ENCODE measurements at regions not wholly inside any gene's neighbourhood (a gene's known extent, or its start where the extent isn't known, plus 50 kb on each side); places are given as distances from the start of the nearest gene placed in this dataset.
"Not testable (repeated sequence)": the region's sequence is repeated elsewhere in the genome, so short reads cannot be mapped to it uniquely, and the experiment has no call there.

- Mint-ChIP-seq H3K4me1 (ENCODE audit: low read depth) (peaks cover 74% of the 10 kb centered on the region), H3K27me3 (ENCODE audit: low read depth) (peaks cover 8% of the 10 kb centered on the region), H3K9me3 (peaks cover 0 to 3% of the 10 kb centered on the region in 2 donors), H3K4me3 (no peak overlapping the region), H3K36me3 (ENCODE audit: insufficient read depth in 2 of 2) (peaks cover 4% of the 10 kb centered on the region in 2 donors), H3K27ac (no peak overlapping the region)
- ATAC-seq (replicated peaks in 1 of 2) (peak; percentile 36 to 43), DNase-seq (no peak)
Observed at GRCh38 chr4:38323141-38323641, 340.8 kb upstream of the KLF3 start.

- Mint-ChIP-seq H3K36me3 (ENCODE audit: insufficient read depth in 2 of 2) (peaks cover 4% of the 10 kb centered on the region in 2 donors), H3K27ac (no peak overlapping the region), H3K27me3 (ENCODE audit: low read depth) (peaks cover 8% of the 10 kb centered on the region), H3K4me3 (no peak overlapping the region), H3K9me3 (peaks cover 0 to 3% of the 10 kb centered on the region in 2 donors), H3K4me1 (ENCODE audit: low read depth) (peaks cover 71% of the 10 kb centered on the region)
- no peak for DNase-seq
- no peak for ATAC-seq (replicated peaks in 1 of 2)
Observed at GRCh38 chr4:38324861-38325628, 339.0 kb upstream of the KLF3 start.

DNA sequence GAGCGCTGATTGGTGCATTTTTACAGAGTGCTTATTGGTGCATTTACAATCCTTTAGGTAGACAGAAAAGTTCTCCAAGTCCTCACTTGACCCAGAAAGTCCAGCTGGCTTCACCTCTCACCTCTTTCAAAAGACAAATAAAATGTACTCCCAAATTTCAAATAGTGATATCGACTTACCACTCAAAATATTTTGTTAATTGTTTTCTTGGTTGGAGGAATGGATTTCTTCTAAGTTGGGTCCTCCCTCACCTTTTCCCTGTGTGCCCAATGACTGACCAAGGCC is 338.4 kb upstream of the KLF3 start:
- H3K4me3 Mint-ChIP-seq = no peak overlapping the region
- no peak for ATAC-seq (replicated peaks in 1 of 2)
- peaks cover 0 to 3% of the 10 kb centered on the region in 2 donors for H3K9me3 Mint-ChIP-seq
- H3K4me1 Mint-ChIP-seq (ENCODE audit: low read depth) = peaks cover 67% of the 10 kb centered on the region
- no peak for DNase-seq
- H3K27ac Mint-ChIP-seq = no peak overlapping the region
- peaks cover 4% of the 10 kb centered on the region in 2 donors for H3K36me3 Mint-ChIP-seq (ENCODE audit: insufficient read depth in 2 of 2)
- peaks cover 8% of the 10 kb centered on the region for H3K27me3 Mint-ChIP-seq (ENCODE audit: low read depth)

- H3K4me1 Mint-ChIP-seq (ENCODE audit: low read depth) = peaks cover 67% of the 10 kb centered on the region
- H3K36me3 Mint-ChIP-seq (ENCODE audit: insufficient read depth in 2 of 2) = peaks cover 4% of the 10 kb centered on the region in 2 donors
- no peak overlapping the region for H3K4me3 Mint-ChIP-seq
- no peak for ATAC-seq (replicated peaks in 1 of 2)
- no peak for DNase-seq
- H3K9me3 Mint-ChIP-seq = peaks cover 0 to 3% of the 10 kb centered on the region in 2 donors
- H3K27me3 Mint-ChIP-seq (ENCODE audit: low read depth) = peaks cover 8% of the 10 kb centered on the region
- H3K27ac Mint-ChIP-seq = no peak overlapping the region
Observed at GRCh38 chr4:38326499-38326898, 337.5 kb upstream of the KLF3 start.

DNA sequence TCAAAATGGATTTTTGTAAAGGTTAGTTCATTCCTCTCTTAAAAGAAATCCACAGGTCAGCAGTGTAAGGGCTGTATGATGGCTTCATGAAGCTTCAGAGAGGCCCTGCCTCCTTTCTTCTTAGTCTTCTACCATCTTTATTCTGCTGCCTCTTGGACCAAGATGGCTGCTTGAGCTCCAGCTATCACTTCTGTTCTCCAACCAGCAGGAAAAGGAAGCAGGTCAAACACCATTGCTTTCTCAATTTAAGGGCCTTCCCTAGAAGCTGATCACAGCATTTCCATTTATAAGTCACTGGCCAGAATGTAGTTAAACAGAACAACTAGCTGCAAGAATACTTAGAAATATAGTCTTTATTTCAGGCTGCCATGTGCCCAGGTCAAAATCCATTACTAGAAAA is 336.8 kb upstream of the KLF3 start:
- peaks cover 64% of the 10 kb centered on the region for H3K4me1 Mint-ChIP-seq (ENCODE audit: low read depth)
- H3K9me3 Mint-ChIP-seq = peaks cover 0 to 3% of the 10 kb centered on the region in 2 donors
- DNase-seq = no peak
- no peak overlapping the region for H3K27ac Mint-ChIP-seq
- H3K4me3 Mint-ChIP-seq = no peak overlapping the region
- peaks cover 2% of the 10 kb centered on the region for H3K27me3 Mint-ChIP-seq (ENCODE audit: low read depth)
- ATAC-seq (replicated peaks in 1 of 2) = no peak
- peaks cover 4% of the 10 kb centered on the region in 2 donors for H3K36me3 Mint-ChIP-seq (ENCODE audit: insufficient read depth in 2 of 2)

DNA sequence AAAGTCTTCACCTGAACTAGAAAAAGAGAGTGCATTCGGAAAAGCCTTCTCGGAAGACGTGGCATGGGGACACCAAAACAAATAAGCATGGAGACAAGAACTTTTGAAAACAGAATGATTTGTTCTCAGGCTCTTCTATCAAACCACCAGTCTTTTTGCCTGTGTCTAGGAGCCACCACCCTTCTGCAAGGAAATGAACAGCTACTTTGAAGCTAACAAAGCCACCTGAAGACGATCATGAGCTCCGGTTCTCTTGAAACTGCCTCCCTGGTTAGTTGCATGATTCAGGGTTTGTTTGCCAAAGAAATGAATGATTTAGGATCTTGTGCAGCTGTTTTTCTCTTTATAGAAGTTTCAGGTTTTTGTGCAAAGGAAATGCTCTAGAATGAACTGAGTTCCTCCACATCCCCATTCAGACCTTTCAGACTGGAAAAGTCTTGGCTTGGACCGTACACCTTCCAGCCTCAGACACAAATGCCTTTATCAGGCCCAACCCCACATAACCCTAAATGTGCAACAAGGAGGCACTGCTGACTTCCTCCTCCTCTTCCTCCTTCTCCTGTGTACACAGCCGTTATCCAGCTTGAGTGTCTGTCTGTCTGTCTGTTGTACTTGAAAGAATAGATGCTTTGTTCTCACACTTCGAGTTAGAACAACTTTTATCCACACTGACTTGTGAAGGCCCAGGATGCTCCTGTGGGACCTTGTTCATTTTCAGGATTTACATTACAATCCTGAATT is 334.8 kb upstream of the KLF3 start:
- ATAC-seq (replicated peaks in 1 of 2) (peak; percentile 51 to 67), DNase-seq (no peak)
- H3K27ac Mint-ChIP-seq = no peak overlapping the region
- peaks cover 56% of the 10 kb centered on the region for H3K4me1 Mint-ChIP-seq (ENCODE audit: low read depth)
- H3K36me3 Mint-ChIP-seq (ENCODE audit: insufficient read depth in 2 of 2) = peaks cover 4% of the 10 kb centered on the region in 2 donors
- peak overlapping the region; percentile 33 to 41 for H3K4me3 Mint-ChIP-seq
- H3K9me3 Mint-ChIP-seq = peaks cover 0 to 3% of the 10 kb centered on the region in 2 donors
- H3K27me3 Mint-ChIP-seq (ENCODE audit: low read depth) = peaks cover 9% of the 10 kb centered on the region

DNA sequence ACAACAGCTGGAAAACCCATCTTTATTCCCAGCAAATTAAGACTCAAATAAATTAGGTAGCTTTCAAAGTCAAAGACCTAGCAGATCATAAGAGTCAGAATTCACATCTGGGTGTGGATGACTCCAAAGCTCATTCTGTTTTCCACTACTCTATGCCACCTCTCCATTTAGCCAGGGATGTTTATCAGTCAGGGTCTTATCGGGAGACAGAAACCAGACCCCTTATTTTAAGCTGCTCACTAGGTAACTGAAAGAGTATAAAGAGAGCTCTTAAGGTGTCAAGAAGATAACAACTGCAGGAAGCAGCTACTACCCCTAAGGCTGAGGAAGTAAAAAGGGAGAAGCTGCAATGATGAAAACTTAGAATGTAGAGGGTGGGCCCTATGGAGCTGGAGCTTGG is 333.7 kb upstream of the KLF3 start:
- Mint-ChIP-seq H3K27ac (no peak overlapping the region), H3K4me1 (ENCODE audit: low read depth) (peaks cover 66% of the 10 kb centered on the region), H3K27me3 (ENCODE audit: low read depth) (peaks cover 9% of the 10 kb centered on the region), H3K4me3 (no peak overlapping the region), H3K36me3 (ENCODE audit: insufficient read depth in 2 of 2) (peaks cover 2 to 4% of the 10 kb centered on the region in 2 donors), H3K9me3 (no peaks in the 10 kb centered on the region)
- ATAC-seq (replicated peaks in 1 of 2) = no peak
- DNase-seq = no peak

GRCh38 chr4:38330936-38331335 is 333.1 kb upstream of the KLF3 start:
- peaks cover 69% of the 10 kb centered on the region for H3K4me1 Mint-ChIP-seq (ENCODE audit: low read depth)
- H3K36me3 Mint-ChIP-seq (ENCODE audit: insufficient read depth in 2 of 2) = peaks cover 2 to 6% of the 10 kb centered on the region in 2 donors
- no peaks in the 10 kb centered on the region for H3K9me3 Mint-ChIP-seq
- no peak overlapping the region for H3K27ac Mint-ChIP-seq
- no peak overlapping the region for H3K4me3 Mint-ChIP-seq
- H3K27me3 Mint-ChIP-seq (ENCODE audit: low read depth) = peaks cover 9% of the 10 kb centered on the region
- ATAC-seq (replicated peaks in 1 of 2) (no peak), DNase-seq (no peak)

DNA sequence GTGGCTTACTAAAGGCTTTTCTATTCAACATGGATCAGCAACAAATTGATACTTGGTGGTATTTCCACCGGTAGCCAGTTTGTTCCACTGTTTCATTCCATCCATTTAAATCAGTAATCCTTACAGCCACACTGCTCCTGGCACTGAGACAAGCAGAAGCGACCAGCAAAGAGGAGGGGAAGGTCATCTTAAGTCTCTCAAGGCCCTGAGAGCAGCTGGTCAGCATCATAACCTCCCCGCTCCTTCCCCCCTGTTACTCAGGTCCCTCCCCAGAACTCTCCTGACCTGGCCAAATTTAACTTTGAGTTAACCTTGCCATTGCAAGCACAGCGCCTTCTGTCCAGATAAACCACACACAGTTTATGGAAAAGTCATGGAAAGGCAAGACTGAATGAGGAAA is 331.3 kb upstream of the KLF3 start:
- Mint-ChIP-seq H3K4me3 (no peak overlapping the region), H3K9me3 (peaks cover 0 to 1% of the 10 kb centered on the region in 2 donors), H3K27ac (no peak overlapping the region), H3K36me3 (ENCODE audit: insufficient read depth in 2 of 2) (peaks cover 2 to 9% of the 10 kb centered on the region in 2 donors), H3K27me3 (ENCODE audit: low read depth) (peaks cover 9% of the 10 kb centered on the region), H3K4me1 (ENCODE audit: low read depth) (peaks cover 63% of the 10 kb centered on the region)
- DNase-seq (no peak), ATAC-seq (replicated peaks in 1 of 2) (no peak)

DNA sequence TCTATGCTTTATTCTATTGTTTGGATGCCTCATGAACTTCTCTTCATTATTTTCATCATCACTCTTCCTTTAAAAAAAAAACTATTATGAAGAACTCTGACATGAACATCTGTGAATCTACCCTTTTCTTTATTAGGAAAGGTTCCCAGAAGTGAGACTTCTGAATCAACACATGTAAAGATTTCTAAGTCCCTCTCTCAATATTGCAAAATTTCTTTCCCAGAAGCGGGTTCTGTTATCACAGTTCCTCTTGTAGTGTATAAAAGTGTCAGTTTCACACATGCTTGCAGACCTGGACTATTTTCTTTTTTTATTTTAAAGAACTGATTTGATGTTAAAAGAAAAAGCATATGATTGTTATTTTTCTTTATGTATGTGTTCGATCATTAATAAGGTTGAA is 330.8 kb upstream of the KLF3 start:
- peaks cover 58% of the 10 kb centered on the region for H3K4me1 Mint-ChIP-seq (ENCODE audit: low read depth)

DNA sequence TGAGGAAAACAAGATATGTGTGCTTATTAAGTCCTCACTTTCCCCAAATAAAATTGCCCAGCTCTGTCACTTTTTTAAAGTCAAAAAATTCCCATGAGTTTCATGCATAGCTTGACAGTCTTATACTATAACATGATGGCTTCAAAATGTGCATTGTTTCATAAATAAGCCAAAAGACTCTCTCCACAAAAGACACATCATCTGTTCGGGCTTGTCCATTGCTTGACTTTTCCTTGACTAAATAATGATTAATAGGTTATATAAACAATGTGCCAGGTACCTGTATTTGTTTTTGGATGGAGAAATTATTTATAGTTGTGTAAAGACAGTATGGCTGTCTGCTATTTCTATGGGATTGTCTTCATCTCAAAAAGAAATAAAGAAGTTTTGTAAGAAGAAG is 329.2 kb upstream of the KLF3 start:
- Mint-ChIP-seq H3K36me3 (ENCODE audit: insufficient read depth in 2 of 2) (peaks cover 15 to 26% of the 10 kb centered on the region in 2 donors), H3K4me3 (peak overlapping the region; percentile 31 to 67), H3K27ac (peak overlapping the region; percentile 40), H3K4me1 (ENCODE audit: low read depth) (peaks cover 42% of the 10 kb centered on the region), H3K9me3 (peaks cover 11 to 16% of the 10 kb centered on the region in 2 donors), H3K27me3 (ENCODE audit: low read depth) (peaks cover 9% of the 10 kb centered on the region)
- no peak for ATAC-seq (replicated peaks in 1 of 2)
- DNase-seq = no peak

More for the DNA sequence above, 330.8 kb upstream of the KLF3 start:
- DNase-seq (no peak), ATAC-seq (replicated peaks in 1 of 2) (no peak)
- Mint-ChIP-seq H3K36me3 (ENCODE audit: insufficient read depth in 2 of 2) (peaks cover 5 to 14% of the 10 kb centered on the region in 2 donors), H3K4me3 (no peak overlapping the region), H3K27ac (peak overlapping the region; percentile 68), H3K27me3 (ENCODE audit: low read depth) (peaks cover 9% of the 10 kb centered on the region), H3K9me3 (peaks cover 4 to 5% of the 10 kb centered on the region in 2 donors)

DNA sequence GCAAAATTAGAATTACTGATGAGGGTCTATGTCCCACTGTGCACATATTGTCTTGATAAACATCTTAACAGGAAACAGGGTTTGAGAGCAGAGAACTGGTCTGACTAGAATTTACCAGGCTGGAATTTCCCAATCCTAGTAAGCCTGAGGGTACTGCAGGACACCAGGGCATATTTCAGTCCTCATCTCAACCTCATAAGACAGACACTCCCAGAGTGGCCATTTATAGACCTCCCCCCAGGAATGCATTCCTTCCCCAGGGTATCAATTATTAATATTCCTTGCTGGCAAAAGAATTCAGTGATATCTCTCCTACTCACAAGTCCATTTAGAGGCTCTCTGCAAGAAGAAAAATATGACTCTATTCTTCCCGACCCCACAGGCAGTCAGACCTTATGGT is 325.1 kb upstream of the KLF3 start:
- H3K27me3 Mint-ChIP-seq (ENCODE audit: low read depth); H3K27ac Mint-ChIP-seq; H3K4me3 Mint-ChIP-seq; DNase-seq; ATAC-seq (replicated peaks in 1 of 2): not testable (repeated sequence)
- Mint-ChIP-seq H3K9me3 (peaks cover 11 to 16% of the 10 kb centered on the region in 2 donors), H3K4me1 (ENCODE audit: low read depth) (peaks cover 19% of the 10 kb centered on the region), H3K36me3 (ENCODE audit: insufficient read depth in 2 of 2) (peaks cover 15 to 28% of the 10 kb centered on the region in 2 donors)

DNA sequence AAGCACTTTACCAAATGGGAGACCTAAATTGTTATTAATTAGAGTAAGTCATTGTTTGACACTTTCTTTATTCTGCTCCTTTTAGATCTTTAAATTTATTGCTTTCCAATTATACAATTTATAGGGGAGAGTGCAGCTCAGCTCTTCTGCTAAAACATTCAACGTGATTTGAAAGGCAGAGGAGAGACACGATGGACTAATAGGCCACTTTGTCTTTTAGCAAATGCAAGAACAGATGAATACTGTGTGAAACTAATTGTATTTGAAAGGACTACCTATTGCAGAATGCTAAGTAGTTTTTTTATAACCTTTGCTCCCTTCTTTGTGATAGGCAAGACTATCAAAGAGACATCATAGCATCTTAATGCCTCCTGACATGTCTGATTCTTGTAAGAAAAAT is 320.4 kb upstream of the KLF3 start:
- no peak for DNase-seq
- Mint-ChIP-seq H3K36me3 (ENCODE audit: insufficient read depth in 2 of 2) (peaks cover 18 to 19% of the 10 kb centered on the region in 2 donors), H3K9me3 (peaks cover 17 to 19% of the 10 kb centered on the region in 2 donors), H3K27me3 (ENCODE audit: low read depth) (peaks cover 6% of the 10 kb centered on the region), H3K27ac (no peak overlapping the region), H3K4me3 (no peak overlapping the region), H3K4me1 (ENCODE audit: low read depth) (no peaks in the 10 kb centered on the region)
- no peak for ATAC-seq (replicated peaks in 1 of 2)
